HCT116 (cell line): ENCODE measurements at regions not wholly inside any gene's neighbourhood (a gene's known extent, or its start where the extent isn't known, plus 50 kb on each side); places are given as distances from the start of the nearest gene placed in this dataset.

Source experiments
- CBX3 ChIP-seq: IDR thresholded peaks from 2 replicates; pipeline ENCODE4 v1.6.1; 2012; ENCODE audit warnings: low read depth
- CEBPB ChIP-seq: IDR thresholded peaks from 2 replicates; pipeline ENCODE4 v1.6.1; 2012; ENCODE audit warnings: low read depth
- ELF1 ChIP-seq: IDR thresholded peaks from 2 replicates; pipeline ENCODE4 v1.6.1; 2012; ENCODE audit warnings: low read depth, borderline replicate concordance
- EZH2 ChIP-seq: fragments of 200-600 bp; sonication (generic); IDR thresholded peaks from 2 replicates; pipeline ENCODE4 v1.6.1; 2017; ENCODE audit warnings: antibody characterized with exemption, mixed run types
- EZH2phosphoT487 ChIP-seq: fragments of 200-600 bp; IDR thresholded peaks from 2 replicates; pipeline ENCODE4 v1.6.1; 2018; ENCODE audit warnings: antibody characterized with exemption, borderline replicate concordance
- REST ChIP-seq: IDR thresholded peaks from 2 replicates; pipeline ENCODE4 v1.6.1; 2012; ENCODE audit warnings: low read depth
- TF ChIP-seq, protein P1 (sequence below), 3 experiments: fragments of 200-600 bp in 1 of 3; sonication (generic) in 1 of 3; IDR thresholded peaks in 2 of 3; conservative IDR thresholded peaks in 1 of 3; 2 replicates each; pipeline ENCODE4 v1.5.1; 2012 to 2017; ENCODE audit warnings: low read depth in 2 of 3, low read length in 2 of 3, antibody characterized with exemption in 1 of 3, borderline replicate concordance in 1 of 3, control low read depth in 1 of 3, mild to moderate bottlenecking in 1 of 3, mixed read lengths in 1 of 3, mixed run types in 1 of 3, moderate library complexity in 1 of 3; ENCODE audit not compliant: insufficient read depth in 1 of 3
- TF ChIP-seq, protein P2 (sequence below): IDR thresholded peaks from 2 replicates; pipeline ENCODE4 v1.6.1; 2012
- TF ChIP-seq, protein P3 (sequence below): IDR thresholded peaks from 2 replicates; pipeline ENCODE4 v1.6.1; 2012

GRCh38 chr3:3629911-3630310 lies 169.3 kb upstream of the LRRN1 start:
- no peak for TF ChIP-seq ELF1
- TF ChIP-seq, protein P1, sequence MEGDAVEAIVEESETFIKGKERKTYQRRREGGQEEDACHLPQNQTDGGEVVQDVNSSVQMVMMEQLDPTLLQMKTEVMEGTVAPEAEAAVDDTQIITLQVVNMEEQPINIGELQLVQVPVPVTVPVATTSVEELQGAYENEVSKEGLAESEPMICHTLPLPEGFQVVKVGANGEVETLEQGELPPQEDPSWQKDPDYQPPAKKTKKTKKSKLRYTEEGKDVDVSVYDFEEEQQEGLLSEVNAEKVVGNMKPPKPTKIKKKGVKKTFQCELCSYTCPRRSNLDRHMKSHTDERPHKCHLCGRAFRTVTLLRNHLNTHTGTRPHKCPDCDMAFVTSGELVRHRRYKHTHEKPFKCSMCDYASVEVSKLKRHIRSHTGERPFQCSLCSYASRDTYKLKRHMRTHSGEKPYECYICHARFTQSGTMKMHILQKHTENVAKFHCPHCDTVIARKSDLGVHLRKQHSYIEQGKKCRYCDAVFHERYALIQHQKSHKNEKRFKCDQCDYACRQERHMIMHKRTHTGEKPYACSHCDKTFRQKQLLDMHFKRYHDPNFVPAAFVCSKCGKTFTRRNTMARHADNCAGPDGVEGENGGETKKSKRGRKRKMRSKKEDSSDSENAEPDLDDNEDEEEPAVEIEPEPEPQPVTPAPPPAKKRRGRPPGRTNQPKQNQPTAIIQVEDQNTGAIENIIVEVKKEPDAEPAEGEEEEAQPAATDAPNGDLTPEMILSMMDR (IDR thresholded peaks at IDR 0.05 in 2 of 3, conservative IDR thresholded peaks at IDR 0.05 in 1 of 3; ENCODE audit: borderline replicate concordance in 1 of 3, insufficient read depth in 1 of 3, low read depth in 2 of 3, low read length in 2 of 3): no peak
- TF ChIP-seq EZH2phosphoT487: no peak
- TF ChIP-seq, protein P2, sequence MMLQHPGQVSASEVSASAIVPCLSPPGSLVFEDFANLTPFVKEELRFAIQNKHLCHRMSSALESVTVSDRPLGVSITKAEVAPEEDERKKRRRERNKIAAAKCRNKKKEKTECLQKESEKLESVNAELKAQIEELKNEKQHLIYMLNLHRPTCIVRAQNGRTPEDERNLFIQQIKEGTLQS: no peak
- TF ChIP-seq, protein P3, sequence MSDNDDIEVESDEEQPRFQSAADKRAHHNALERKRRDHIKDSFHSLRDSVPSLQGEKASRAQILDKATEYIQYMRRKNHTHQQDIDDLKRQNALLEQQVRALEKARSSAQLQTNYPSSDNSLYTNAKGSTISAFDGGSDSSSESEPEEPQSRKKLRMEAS: no peak
- TF ChIP-seq CBX3: no peak
- no peak for TF ChIP-seq REST
- no peak for TF ChIP-seq EZH2
- no peak for TF ChIP-seq CEBPB
